SK-N-MC (cell line): ENCODE measurements at regions not wholly inside any gene's neighbourhood (a gene's known extent, or its start where the extent isn't known, plus 50 kb on each side); places are given as distances from the start of the nearest gene placed in this dataset.

Experiments used
- DNase-seq: peaks from one replicate; pipeline ENCODE4 v3.0.0-alpha.2; 2011; ENCODE audit warnings: low read depth, low spot score
- H3K27ac ChIP-seq: fragments of 200-600 bp; sonication (generic); 2 replicates; pipeline ENCODE4 v1.5.1; 2016; ENCODE audit warnings: mixed run types
- H3K36me3 ChIP-seq: fragments of 200-600 bp; sonication (generic); 2 replicates; pipeline ENCODE4 v1.6.1; 2017; ENCODE audit warnings: antibody characterized with exemption, low read length, mixed read lengths; ENCODE audit not compliant: insufficient read depth
- H3K4me3 ChIP-seq: fragments of 200-600 bp; sonication (generic); 2 replicates; pipeline ENCODE4 v1.5.1; 2016
- H3K9ac ChIP-seq: fragments of 200-600 bp; sonication (generic); 2 replicates; pipeline ENCODE4 v1.8.0; 2017; ENCODE audit warnings: mixed run types, mixed read lengths; ENCODE audit not compliant: insufficient read length
- H3K9me3 ChIP-seq: fragments of 200-600 bp; sonication (generic); 2 replicates; pipeline ENCODE4 v1.6.1; 2017; ENCODE audit warnings: low read depth, mild to moderate bottlenecking, antibody characterized with exemption, low read length, moderate library complexity, mixed read lengths
- EZH2 ChIP-seq: fragments of 200-600 bp; sonication (generic); IDR thresholded peaks from one replicate; pipeline ENCODE4 v1.6.1; 2017; ENCODE audit warnings: antibody characterized with exemption
- FOXP2 ChIP-seq: optimal IDR thresholded peaks from 2 replicates; pipeline ENCODE3; 2011; ENCODE audit warnings: mild to moderate bottlenecking, moderate library complexity; ENCODE audit not compliant: insufficient read depth; ENCODE audit errors: extremely low read length, control extremely low read depth
- POLR2AphosphoS5 ChIP-seq: IDR thresholded peaks from 2 replicates; pipeline ENCODE4 v1.6.1; 2012; ENCODE audit warnings: mild to moderate bottlenecking, low read depth, low read length, borderline replicate concordance

DNA sequence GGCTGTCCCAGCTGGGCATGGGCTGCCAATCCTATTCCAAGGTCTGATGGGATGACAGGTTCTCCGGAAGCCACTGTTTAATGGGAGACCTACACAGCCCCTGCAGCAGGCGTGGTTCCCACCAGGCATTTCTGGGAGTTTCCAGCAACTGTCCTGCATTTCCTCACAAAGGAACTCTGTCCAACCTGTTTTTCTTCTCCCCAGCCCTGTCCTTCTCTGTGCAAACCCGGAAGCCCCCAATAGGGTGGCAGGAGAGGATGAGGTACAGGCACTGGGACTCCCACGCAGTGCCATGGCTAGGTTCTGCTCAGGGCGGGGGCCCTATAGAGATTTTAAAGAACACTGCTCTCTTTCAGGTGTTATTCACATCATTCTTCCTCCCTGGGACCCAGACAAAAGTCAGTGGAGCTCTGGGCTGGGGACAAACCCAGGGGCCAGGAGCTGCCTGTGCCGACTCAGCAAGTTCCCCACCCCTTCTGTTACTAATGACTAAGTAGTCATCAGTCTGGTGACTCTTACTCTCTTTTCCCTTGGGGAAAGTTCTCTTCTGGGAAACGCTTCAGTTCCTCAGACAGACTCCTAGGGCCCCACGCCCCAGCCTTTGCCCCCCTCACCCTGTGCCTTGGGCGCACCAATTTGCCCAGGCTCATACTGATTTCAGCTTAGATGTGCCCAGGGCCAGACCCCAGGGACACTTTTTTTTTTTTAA lies 97.7 kb downstream of the CD47 start:
- Histone ChIP-seq H3K4me3 (no peak overlapping the region), H3K9ac (no peak overlapping the region), H3K27ac (no peak overlapping the region), H3K9me3 (no peaks in the 10 kb centered on the region), H3K36me3 (no peaks in the 10 kb centered on the region)
- no peak for TF ChIP-seq FOXP2
- no peak for TF ChIP-seq POLR2AphosphoS5
- no peak for TF ChIP-seq EZH2
- no peak for DNase-seq

DNA sequence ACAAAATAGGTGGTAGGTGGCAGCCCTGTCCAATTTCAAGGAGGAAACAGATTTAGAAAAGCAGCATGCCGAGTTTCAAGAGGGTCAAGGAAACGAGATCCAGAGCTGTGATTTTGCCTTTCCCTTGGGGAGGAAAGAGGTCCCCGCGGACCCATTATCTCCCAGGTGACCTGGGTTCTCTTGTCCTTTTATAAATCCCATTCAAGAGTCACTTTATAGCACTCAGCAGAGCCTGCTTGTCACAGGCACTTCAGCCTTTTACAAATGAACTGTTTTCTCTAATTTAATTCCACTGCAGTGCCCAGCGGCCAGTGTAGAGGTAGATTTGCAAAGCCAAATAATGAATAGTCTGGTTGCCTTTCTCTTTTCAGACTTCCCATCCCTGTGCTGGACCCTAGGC lies 99.9 kb downstream of the CD47 start:
- H3K9ac ChIP-seq = no peak overlapping the region
- no peaks in the 10 kb centered on the region for H3K9me3 ChIP-seq
- no peak overlapping the region for H3K4me3 ChIP-seq
- no peak for TF ChIP-seq POLR2AphosphoS5
- no peak for TF ChIP-seq FOXP2
- TF ChIP-seq EZH2 = no peak
- H3K27ac ChIP-seq = no peak overlapping the region
- H3K36me3 ChIP-seq = no peaks in the 10 kb centered on the region
- no peak for DNase-seq

DNA sequence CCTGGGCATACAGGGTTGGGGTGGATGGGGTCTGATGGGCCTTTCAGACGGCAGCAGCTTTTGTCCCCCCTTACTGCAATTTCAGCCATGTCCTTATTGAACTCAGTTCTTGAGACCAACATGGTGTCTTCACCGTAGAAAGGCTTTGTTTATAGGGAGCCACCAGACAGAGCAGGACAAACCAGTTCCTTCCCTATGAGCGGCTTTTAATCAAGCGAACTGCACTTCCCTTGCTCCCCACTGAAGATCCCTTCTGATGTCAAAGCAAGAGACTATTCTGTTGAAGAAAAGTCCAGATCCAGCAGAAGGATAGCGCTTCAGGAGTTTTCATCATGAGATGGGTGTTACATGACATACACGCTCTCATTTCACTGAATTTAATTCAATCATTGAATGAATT lies 100.4 kb downstream of the CD47 start:
- no peak overlapping the region for H3K27ac ChIP-seq
- no peak for DNase-seq
- H3K9ac ChIP-seq = no peak overlapping the region
- no peaks in the 10 kb centered on the region for H3K9me3 ChIP-seq
- no peaks in the 10 kb centered on the region for H3K36me3 ChIP-seq
- TF ChIP-seq EZH2 (no peak), FOXP2 (no peak), POLR2AphosphoS5 (no peak)
- H3K4me3 ChIP-seq = no peak overlapping the region

DNA sequence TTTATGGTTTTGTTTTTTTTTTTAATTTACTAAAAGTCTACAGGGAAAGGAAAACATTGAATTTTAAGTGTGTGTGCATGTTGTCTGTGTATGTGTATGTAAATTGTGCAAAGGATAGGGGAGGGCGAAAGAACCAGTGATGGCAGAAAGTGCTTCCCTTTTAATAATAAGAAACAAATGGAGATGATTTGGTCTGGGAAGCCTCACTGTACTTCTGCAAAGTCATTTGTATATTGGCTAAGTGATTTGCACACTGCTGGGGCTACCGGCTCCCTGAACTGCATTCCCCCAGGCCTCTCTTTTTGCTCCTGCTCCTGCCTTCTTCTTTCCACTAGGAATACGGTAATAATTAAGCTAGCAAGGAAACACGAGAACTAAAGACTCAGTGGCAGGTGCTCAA lies 101.2 kb downstream of the CD47 start:
- no peak overlapping the region for H3K27ac ChIP-seq
- H3K36me3 ChIP-seq = no peaks in the 10 kb centered on the region
- no peak for TF ChIP-seq POLR2AphosphoS5
- no peak for TF ChIP-seq EZH2
- no peak for TF ChIP-seq FOXP2
- no peak overlapping the region for H3K9ac ChIP-seq
- no peak overlapping the region for H3K4me3 ChIP-seq
- H3K9me3 ChIP-seq = no peaks in the 10 kb centered on the region
- no peak for DNase-seq

DNA sequence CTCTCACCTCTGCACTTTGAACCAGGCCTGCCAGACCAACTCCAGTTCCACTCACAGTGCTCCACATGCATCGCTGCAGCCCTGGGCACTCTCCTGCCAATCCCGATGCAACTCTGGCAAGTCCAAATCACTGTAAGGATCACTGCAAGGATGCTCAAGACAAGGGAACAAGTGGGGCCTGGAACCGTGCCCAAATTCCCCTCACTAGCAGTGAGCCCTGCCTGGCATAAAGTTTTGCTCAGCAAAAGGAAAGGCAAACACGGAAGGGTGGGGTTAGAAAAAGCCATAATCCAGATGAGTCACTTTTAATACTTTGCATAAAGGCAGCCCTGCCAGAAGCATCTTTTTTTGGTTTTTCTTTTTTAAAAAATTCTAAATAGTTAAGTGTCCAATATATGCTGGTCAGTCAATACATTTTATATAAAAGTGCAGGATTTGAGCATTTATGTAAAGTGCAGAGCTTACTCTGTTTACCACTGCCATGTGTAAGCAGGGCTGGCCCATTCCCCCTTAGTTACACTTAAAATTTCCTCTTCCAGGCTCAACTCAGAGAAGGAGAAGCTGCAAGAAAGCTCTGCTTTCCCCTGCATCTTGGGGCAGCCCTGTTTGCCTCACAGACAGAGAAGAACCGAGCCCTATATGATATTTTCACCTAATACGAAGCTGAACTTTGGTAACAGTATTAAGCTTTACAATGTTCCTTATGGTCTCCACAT lies 102.2 kb downstream of the CD47 start:
- no peak overlapping the region for H3K9ac ChIP-seq
- H3K27ac ChIP-seq = peak overlapping the region; percentile 67; the same call in 1 of the 2 replicates
- no peaks in the 10 kb centered on the region for H3K36me3 ChIP-seq
- H3K4me3 ChIP-seq = no peak overlapping the region
- H3K9me3 ChIP-seq = no peaks in the 10 kb centered on the region
- TF ChIP-seq FOXP2 (peak; percentile 25), EZH2 (no peak)
- DNase-seq = peak; percentile 52

DNA sequence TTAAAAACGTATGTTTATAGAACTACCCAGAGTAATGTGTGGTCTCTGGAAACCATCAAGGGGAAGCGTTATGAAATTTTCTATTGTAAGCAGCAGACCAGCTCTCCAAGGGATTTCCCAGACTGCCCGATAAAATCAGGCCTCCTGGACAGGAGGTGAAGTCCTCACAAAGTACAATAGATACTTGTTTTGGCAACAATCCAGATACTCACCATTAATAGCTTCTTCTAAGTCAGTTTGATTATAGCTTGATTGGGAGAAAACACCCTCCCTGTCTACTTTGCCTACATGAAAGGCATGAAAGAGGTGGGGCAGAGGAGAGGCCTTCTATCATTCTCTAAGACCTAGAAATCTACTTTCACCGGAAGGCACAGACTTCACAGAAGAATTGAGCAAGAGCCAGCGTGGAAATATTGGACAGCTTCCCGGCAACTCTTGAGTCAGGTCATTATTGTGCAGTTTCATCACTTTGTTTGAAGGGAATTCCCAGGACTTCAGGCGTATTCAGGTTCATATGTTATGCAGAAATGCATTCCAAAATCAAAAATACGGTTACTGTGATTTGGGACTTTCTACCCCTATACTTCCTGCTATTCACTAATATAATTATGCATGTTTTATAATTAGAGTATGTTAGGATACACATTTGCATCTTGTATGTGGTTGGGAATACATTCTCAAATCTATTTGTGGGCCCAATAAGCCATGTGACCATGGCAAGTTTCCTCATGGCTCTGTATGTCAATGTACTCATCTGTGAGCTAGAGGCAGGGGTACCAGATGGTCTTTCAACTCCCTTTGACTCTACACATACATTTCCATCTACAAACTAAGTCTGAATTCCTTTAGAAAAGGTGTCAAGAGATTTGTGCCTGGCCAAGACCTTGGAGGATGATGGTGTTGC lies 103.5 kb downstream of the CD47 start:
- no peaks in the 10 kb centered on the region for H3K36me3 ChIP-seq
- DNase-seq = peak; percentile 87
- peak overlapping the region; percentile 14; the same call in 1 of the 2 replicates for H3K4me3 ChIP-seq
- no peak for TF ChIP-seq EZH2
- no peak for TF ChIP-seq POLR2AphosphoS5
- TF ChIP-seq FOXP2 = no peak
- H3K9ac ChIP-seq = no peak overlapping the region
- H3K9me3 ChIP-seq = no peaks in the 10 kb centered on the region
- H3K27ac ChIP-seq = peak overlapping the region; percentile 79

DNA sequence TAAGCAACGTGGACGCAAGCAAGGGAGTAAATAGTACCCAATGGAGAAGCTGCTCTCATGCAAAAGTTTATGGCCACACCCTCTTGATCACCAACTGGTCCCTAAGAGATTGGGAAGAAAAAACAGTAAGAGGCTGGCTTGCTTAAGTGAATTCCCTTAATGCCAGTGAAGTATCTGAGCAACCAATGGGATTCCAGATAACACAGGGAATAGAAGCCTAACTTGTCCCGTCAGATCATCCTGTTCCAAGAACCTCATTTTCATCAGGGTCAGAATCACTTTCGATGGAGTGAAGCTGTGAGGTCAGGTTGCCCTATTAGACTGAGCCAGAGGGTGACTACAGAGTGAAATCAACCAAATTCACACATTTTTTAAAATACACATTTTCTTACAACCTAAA lies 104.3 kb downstream of the CD47 start:
- no peaks in the 10 kb centered on the region for H3K9me3 ChIP-seq
- H3K36me3 ChIP-seq = no peaks in the 10 kb centered on the region
- H3K4me3 ChIP-seq = no peak overlapping the region
- TF ChIP-seq POLR2AphosphoS5 (no peak), EZH2 (no peak), FOXP2 (no peak)
- no peak overlapping the region for H3K9ac ChIP-seq
- DNase-seq = no peak
- H3K27ac ChIP-seq = peak overlapping the region; percentile 79; the same call in 1 of the 2 replicates

DNA sequence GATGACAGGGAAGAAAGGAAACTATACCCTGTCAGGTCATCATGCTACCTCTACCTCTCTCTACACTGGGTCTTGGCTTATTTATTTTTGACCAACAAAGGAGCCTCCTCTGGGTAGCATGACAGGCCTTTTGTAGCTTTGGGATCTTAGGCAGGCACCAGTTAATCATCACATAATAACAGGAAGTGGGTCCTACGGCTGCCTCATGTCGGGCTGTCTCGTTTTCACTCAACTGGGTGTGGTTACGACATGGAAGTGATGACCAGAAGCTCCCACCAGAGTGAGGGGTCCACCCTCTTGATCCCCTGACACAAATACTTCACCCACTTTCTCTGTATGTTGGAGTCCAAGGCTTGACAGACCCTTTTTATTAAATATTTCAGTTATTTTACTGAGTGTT lies 105.3 kb downstream of the CD47 start:
- no peak overlapping the region for H3K4me3 ChIP-seq
- no peaks in the 10 kb centered on the region for H3K36me3 ChIP-seq
- no peak for DNase-seq
- no peak overlapping the region for H3K27ac ChIP-seq
- TF ChIP-seq EZH2 = no peak
- TF ChIP-seq POLR2AphosphoS5 = no peak
- TF ChIP-seq FOXP2 = no peak
- no peak overlapping the region for H3K9ac ChIP-seq
- no peaks in the 10 kb centered on the region for H3K9me3 ChIP-seq
